ENCODE measurements at regions not wholly inside any gene's neighbourhood (a gene's known extent, or its start where the extent isn't known, plus 50 kb on each side); places are given as distances from the start of the nearest gene placed in this dataset.

DNA sequence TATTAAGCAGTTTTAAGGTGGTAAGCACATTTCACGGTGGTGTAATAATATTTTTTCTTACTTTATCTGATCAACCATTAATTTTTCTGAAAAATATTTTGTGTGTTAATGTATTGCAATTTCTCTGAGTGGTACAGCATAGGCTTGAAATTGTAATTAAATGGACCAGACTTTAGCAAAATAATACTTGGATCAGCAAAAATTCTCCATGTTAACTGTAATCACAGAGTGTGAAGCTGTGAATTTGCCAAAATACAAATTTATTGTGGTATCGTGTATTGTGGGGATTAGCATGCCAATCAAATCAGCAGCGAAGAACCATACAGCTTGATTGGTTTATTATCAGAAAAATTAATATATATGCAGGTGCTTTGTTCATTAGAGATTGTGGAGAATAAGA is 1088.9 kb upstream of the GYPC start:
- no peak for TF ChIP-seq POLR2AphosphoS5 (IDR thresholded peaks at IDR 0.05; ENCODE audit: low read depth, low read length)
- no peak for TF ChIP-seq POLR2A (IDR thresholded peaks at IDR 0.05; ENCODE audit: low read depth, low read length)
- TF ChIP-seq PAX5 (IDR thresholded peaks at IDR 0.05; ENCODE audit: insufficient read depth, low read length, severe bottlenecking), result no peak
- no peak for TF ChIP-seq TAF1 (IDR thresholded peaks at IDR 0.05; ENCODE audit: low read depth, low read length)
